Esophagus mucosa (tissue), 1 donor: ENCODE measurements at regions not wholly inside any gene's neighbourhood (a gene's known extent, or its start where the extent isn't known, plus 50 kb on each side); places are given as distances from the start of the nearest gene placed in this dataset.

ENCODE experiments used
- ATAC-seq: fragments of 200-7000 bp; cut with Tn5 transposase; one replicate; pipeline ENCODE4 v1.9.1; 2020
- donor health status: DM: yes; HTN: yes; CAD: no.

GRCh38 chr4:138300616-138301015 is 58.5 kb upstream of the SLC7A11 start:
- ATAC-seq: no peak

GRCh38 chr4:138299881-138300280 is 57.7 kb upstream of the SLC7A11 start:
- no peak for ATAC-seq

- no peak for ATAC-seq
Measured at GRCh38 chr4:138298866-138299265, 56.7 kb upstream of the SLC7A11 start.

GRCh38 chr4:138298431-138298830 is 56.3 kb upstream of the SLC7A11 start:
- ATAC-seq: no peak

GRCh38 chr4:138297743-138298405 is 55.7 kb upstream of the SLC7A11 start:
- ATAC-seq: no peak

GRCh38 chr4:138292321-138292720 is 50.2 kb upstream of the SLC7A11 start:
- ATAC-seq: no peak
